NCI-H1694 (cell line): ENCODE measurements at regions not wholly inside any gene's neighbourhood (a gene's known extent, or its start where the extent isn't known, plus 50 kb on each side); places are given as distances from the start of the nearest gene placed in this dataset.

Source experiments
- DNase-seq: peaks from one replicate; lab custom pipeline; 2025; lab: John Stamatoyannopoulos, UW

- no peak for DNase-seq
These were observed 1142.2 kb downstream of the IGSF11 start for GRCh38 chr3:117892431-117892841.

GRCh38 chr3:117893001-117893400 is 1141.6 kb downstream of the IGSF11 start:
- no peak for DNase-seq

DNA sequence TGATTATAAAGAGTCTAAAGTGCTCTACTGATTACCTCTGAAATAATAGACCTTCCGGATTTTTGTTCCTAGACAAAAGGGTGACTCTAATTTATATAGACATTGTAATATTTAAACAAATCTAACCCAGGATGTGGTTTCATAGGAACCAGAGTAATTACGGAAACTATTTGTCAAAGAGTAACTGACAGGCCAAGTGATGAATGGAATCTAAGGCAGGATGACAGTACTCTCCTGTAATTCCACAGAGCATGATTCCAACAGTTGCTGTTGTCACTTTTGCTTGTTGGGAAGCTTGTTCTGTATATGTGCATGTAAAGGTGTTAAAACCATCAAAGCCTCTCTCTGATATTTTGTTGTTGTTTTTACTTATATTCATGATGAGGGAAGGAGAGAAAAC is 1141.0 kb downstream of the IGSF11 start:
- DNase-seq = no peak

GRCh38 chr3:117898722-117899522 is 1135.7 kb downstream of the IGSF11 start:
- no peak for DNase-seq

GRCh38 chr3:117903226-117903625 is 1131.4 kb downstream of the IGSF11 start:
- DNase-seq = no peak

- no peak for DNase-seq
These were observed 1123.7 kb downstream of the IGSF11 start for GRCh38 chr3:117910820-117911521.

GRCh38 chr3:117912352-117912751 is 1122.3 kb downstream of the IGSF11 start:
- no peak for DNase-seq

DNA sequence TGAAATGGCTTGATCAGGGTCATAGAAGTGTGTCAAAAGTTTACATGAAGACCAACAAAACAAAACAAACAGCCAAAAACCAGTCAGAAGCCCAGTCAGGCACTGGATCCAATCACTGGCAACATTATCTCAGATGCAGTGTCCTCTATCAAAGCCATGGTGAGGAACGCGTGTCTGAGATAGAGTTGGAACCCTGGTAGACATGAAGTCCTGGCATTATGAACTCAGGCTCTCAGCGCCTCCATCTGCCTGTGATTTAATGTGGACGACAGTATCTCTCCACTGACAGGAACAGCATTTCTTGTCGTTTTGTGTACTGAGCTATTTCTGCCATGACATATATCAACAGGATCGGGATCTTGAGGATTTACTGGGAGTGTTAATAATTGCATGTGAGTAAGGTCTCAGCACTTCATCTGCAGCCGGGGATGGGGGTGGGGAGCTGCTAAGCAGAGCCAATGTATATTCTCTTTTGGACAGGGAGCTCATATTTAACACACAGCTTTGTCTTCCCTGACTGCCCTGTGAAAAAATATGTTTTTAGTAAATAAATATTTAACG is 1120.0 kb downstream of the IGSF11 start:
- no peak for DNase-seq

GRCh38 chr3:117916839-117917238 is 1117.8 kb downstream of the IGSF11 start:
- no peak for DNase-seq

- peak; percentile 21 for DNase-seq
These were observed 1115.0 kb downstream of the IGSF11 start for GRCh38 chr3:117919621-117920020.

GRCh38 chr3:117920253-117920898 is 1114.3 kb downstream of the IGSF11 start:
- DNase-seq = no peak

GRCh38 chr3:117921411-117921810 is 1113.2 kb downstream of the IGSF11 start:
- DNase-seq = no peak

GRCh38 chr3:117922039-117922438 is 1112.6 kb downstream of the IGSF11 start:
- DNase-seq = no peak

GRCh38 chr3:117926819-117927218 is 1107.8 kb downstream of the IGSF11 start:
- DNase-seq = no peak

DNA sequence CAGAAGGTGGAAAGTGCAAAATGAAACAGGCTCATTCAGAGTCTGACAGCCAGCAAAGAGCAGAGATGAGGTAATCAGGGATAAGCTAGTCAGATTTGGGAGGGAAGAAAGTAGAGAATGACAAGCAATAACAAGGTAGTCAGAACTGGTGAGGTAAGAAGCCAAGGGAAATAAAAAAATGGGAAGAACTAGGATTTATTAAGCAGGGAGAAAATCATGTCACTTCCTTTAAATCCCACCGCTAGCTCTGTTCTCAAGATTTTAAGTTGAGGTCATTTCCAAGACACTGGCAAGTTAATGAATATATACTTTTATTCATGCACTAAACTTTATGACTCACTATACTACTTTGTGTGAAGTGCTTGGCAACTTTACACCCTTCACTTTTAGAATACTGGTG is 1106.8 kb downstream of the IGSF11 start:
- no peak for DNase-seq

DNA sequence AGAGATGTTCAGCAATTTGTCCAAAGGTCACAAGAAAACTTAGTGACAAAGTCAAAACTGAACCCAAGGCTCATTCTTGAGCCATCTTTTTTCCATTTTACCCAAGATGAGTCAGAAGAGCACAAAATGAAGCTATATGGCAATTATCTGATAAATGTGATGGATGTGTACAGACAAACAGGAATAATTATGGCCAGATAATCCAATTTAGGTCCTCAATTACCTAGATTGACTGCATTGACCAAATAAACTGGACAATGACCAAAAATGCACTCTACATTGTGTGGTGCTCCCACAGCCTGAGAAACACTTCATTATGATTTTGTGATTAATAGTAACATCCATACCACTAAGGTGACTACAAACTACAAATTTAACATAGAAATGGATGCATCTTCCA is 1105.8 kb downstream of the IGSF11 start:
- DNase-seq = no peak

GRCh38 chr3:117932441-117932840 is 1102.2 kb downstream of the IGSF11 start:
- DNase-seq = no peak

- no peak for DNase-seq
These were observed 1098.5 kb downstream of the IGSF11 start for GRCh38 chr3:117936159-117936558.

DNA sequence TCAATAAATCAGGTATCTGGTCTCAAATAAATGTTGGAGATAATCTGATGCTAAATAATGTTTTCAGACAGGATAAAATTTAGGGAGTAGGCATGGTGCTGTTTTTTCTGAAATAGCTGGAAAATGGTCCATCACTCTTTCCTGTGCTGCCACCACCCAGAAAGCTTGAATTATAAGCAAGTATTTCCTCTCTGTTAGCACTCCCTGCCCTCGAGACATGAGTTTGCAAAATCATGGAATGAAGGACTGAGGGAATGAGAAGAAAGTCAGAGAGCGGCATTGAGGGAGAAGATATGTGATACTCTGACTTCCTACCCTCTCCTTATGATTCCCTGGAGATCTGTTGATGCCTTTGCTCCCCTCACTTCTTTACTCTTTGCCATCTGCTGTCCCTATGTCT is 1095.7 kb downstream of the IGSF11 start:
- DNase-seq = no peak

GRCh38 chr3:117939425-117940027 is 1095.1 kb downstream of the IGSF11 start:
- DNase-seq = no peak

DNA sequence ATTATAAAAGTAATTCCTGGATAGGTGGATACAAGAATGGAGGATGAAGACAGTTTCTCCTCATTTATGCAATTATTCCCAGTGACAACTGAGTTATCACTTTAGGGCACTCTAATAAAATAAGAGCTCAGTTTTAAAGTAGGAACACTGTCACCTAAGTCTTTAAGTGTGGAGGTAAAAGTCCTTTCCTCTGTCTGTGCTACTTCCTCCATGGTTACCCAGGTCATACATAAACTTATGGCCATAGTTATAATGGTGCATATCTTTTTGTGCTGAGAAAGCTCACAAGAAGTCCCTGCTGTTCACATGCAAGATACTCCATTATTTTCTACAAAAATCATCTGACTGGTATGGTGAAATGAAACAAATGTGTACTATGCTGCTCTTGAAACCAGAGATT is 1093.6 kb downstream of the IGSF11 start:
- DNase-seq = no peak

GRCh38 chr3:117941756-117942155 is 1092.9 kb downstream of the IGSF11 start:
- DNase-seq = no peak
